ENCODE measurements at regions not wholly inside any gene's neighbourhood (a gene's known extent, or its start where the extent isn't known, plus 50 kb on each side); places are given as distances from the start of the nearest gene placed in this dataset.

GRCh38 chr10:130795819-130796218 lies 515.7 kb downstream of the TCERG1L start:
- FAIRE-seq (no peak), DNase-seq (no peak)
- TF ChIP-seq, protein P1, sequence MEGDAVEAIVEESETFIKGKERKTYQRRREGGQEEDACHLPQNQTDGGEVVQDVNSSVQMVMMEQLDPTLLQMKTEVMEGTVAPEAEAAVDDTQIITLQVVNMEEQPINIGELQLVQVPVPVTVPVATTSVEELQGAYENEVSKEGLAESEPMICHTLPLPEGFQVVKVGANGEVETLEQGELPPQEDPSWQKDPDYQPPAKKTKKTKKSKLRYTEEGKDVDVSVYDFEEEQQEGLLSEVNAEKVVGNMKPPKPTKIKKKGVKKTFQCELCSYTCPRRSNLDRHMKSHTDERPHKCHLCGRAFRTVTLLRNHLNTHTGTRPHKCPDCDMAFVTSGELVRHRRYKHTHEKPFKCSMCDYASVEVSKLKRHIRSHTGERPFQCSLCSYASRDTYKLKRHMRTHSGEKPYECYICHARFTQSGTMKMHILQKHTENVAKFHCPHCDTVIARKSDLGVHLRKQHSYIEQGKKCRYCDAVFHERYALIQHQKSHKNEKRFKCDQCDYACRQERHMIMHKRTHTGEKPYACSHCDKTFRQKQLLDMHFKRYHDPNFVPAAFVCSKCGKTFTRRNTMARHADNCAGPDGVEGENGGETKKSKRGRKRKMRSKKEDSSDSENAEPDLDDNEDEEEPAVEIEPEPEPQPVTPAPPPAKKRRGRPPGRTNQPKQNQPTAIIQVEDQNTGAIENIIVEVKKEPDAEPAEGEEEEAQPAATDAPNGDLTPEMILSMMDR (IDR thresholded peaks at IDR 0.05; ENCODE audit: borderline replicate concordance, extremely low read depth, insufficient read depth) = no peak
- no peak overlapping the region for H3K9ac ChIP-seq (ENCODE audit: low read length in 3 of 3)
- no peaks in the 10 kb centered on the region for H3K36me3 ChIP-seq (ENCODE audit: control insufficient read depth in 2 of 3, insufficient read depth in 3 of 3, low read length in 3 of 3)
- intact Hi-C loops (cut with DNase I) = no loop called here
- H3K4me1 ChIP-seq (ENCODE audit: control insufficient read depth in 2 of 3, insufficient read depth in 2 of 3, low read depth in 1 of 3, low read length in 3 of 3) = no peaks in the 10 kb centered on the region
- H3K27me3 ChIP-seq (ENCODE audit: control insufficient read depth, insufficient read depth, low read length) = no peaks in the 10 kb centered on the region
- no peak overlapping the region for H3K4me3 ChIP-seq (ENCODE audit: low read length in 3 of 3)
- H3K27ac ChIP-seq (ENCODE audit: low read depth in 2 of 2, low read length in 2 of 2) = no peak overlapping the region
- H3K9me3 ChIP-seq (ENCODE audit: control insufficient read depth in 2 of 3, insufficient read depth in 1 of 3, low read length in 3 of 3) = no peaks in the 10 kb centered on the region

DNA sequence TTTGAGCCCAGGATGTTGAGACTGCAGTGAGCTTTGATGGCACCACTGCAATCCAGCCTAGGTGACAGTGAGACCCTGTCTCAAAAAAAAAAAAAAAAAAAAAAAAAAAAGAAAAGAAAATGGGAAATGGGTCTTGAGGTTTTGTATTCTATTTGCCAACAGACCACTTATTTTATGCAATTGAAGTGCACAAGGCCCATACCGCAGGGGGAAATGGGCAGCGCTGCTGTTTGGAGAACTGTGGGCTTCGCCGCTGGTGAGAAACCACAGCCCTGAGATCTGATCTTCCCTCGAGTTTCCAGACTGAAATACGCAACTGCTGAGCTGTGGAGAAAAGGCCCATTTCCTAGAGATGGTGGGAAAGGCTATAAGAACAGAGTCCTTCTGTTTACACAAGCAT lies 512.0 kb downstream of the TCERG1L start:
- FAIRE-seq = no peak
- H3K9me3 ChIP-seq (ENCODE audit: control insufficient read depth in 2 of 3, insufficient read depth in 1 of 3, low read length in 3 of 3) = no peaks in the 10 kb centered on the region
- intact Hi-C loops (cut with DNase I) = no loop called here
- TF ChIP-seq, protein P1 (IDR thresholded peaks at IDR 0.05; ENCODE audit: borderline replicate concordance, extremely low read depth, insufficient read depth) = no peak
- no peak overlapping the region for H3K27ac ChIP-seq (ENCODE audit: low read depth in 2 of 2, low read length in 2 of 2)
- no peak overlapping the region for H3K9ac ChIP-seq (ENCODE audit: low read length in 3 of 3)
- DNase-seq = peak in 1 of 5 donors; percentile 7
- H3K36me3 ChIP-seq (ENCODE audit: control insufficient read depth in 2 of 3, insufficient read depth in 3 of 3, low read length in 3 of 3) = no peaks in the 10 kb centered on the region
- H3K27me3 ChIP-seq (ENCODE audit: control insufficient read depth, insufficient read depth, low read length) = no peaks in the 10 kb centered on the region
- H3K4me1 ChIP-seq (ENCODE audit: control insufficient read depth in 2 of 3, insufficient read depth in 2 of 3, low read depth in 1 of 3, low read length in 3 of 3) = no peaks in the 10 kb centered on the region
- H3K4me3 ChIP-seq (ENCODE audit: low read length in 3 of 3) = no peak overlapping the region

- Histone ChIP-seq H3K4me1 (ENCODE audit: control insufficient read depth in 2 of 3, insufficient read depth in 2 of 3, low read depth in 1 of 3, low read length in 3 of 3) (no peaks in the 10 kb centered on the region), H3K4me3 (ENCODE audit: low read length in 3 of 3) (no peak overlapping the region), H3K9me3 (ENCODE audit: control insufficient read depth in 2 of 3, insufficient read depth in 1 of 3, low read length in 3 of 3) (no peaks in the 10 kb centered on the region), H3K27ac (ENCODE audit: low read depth in 2 of 2, low read length in 2 of 2) (no peak overlapping the region), H3K36me3 (ENCODE audit: control insufficient read depth in 2 of 3, insufficient read depth in 3 of 3, low read length in 3 of 3) (no peaks in the 10 kb centered on the region), H3K27me3 (ENCODE audit: control insufficient read depth, insufficient read depth, low read length) (no peaks in the 10 kb centered on the region), H3K9ac (ENCODE audit: low read length in 3 of 3) (no peak overlapping the region)
- TF ChIP-seq, protein P1 (IDR thresholded peaks at IDR 0.05; ENCODE audit: borderline replicate concordance, extremely low read depth, insufficient read depth) = no peak
- FAIRE-seq (no peak), DNase-seq (peak in 1 of 5 donors; percentile 21)
- intact Hi-C loops (cut with DNase I) = no loop called here
Measured at GRCh38 chr10:130800281-130800680, 511.2 kb downstream of the TCERG1L start.

DNA sequence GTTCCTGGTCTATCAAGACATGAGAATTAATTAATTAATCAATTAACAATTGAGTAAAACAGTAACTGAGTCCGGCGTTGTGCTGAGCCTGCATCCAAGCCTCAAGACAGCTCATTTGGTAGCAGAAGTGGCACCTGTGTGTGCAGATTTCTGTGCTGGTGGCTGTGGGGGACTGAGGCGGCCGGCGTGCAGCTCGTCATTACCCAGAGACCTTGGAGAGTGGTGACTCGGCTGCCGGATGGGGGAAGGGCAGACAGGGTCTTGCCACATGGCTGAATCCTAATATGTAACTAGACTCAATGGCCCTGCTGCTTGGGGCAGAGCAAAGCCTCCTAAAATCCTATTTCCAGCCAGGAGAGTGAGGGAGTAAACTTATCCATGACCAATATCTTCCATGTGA lies 510.2 kb downstream of the TCERG1L start:
- no peak overlapping the region for H3K9ac ChIP-seq (ENCODE audit: low read length in 3 of 3)
- FAIRE-seq = no peak
- intact Hi-C loops (cut with DNase I) = no loop called here
- no peaks in the 10 kb centered on the region for H3K27me3 ChIP-seq (ENCODE audit: control insufficient read depth, insufficient read depth, low read length)
- H3K36me3 ChIP-seq (ENCODE audit: control insufficient read depth in 2 of 3, insufficient read depth in 3 of 3, low read length in 3 of 3) = no peaks in the 10 kb centered on the region
- H3K4me1 ChIP-seq (ENCODE audit: control insufficient read depth in 2 of 3, insufficient read depth in 2 of 3, low read depth in 1 of 3, low read length in 3 of 3) = no peaks in the 10 kb centered on the region
- H3K27ac ChIP-seq (ENCODE audit: low read depth in 2 of 2, low read length in 2 of 2) = no peak overlapping the region
- TF ChIP-seq, protein P1 (IDR thresholded peaks at IDR 0.05; ENCODE audit: borderline replicate concordance, extremely low read depth, insufficient read depth) = no peak
- peak in 3 of 5 donors; percentile 10 to 57 (median 21) for DNase-seq
- no peak overlapping the region for H3K4me3 ChIP-seq (ENCODE audit: low read length in 3 of 3)
- H3K9me3 ChIP-seq (ENCODE audit: control insufficient read depth in 2 of 3, insufficient read depth in 1 of 3, low read length in 3 of 3) = no peaks in the 10 kb centered on the region
